ENCODE measurements at regions not wholly inside any gene's neighbourhood (a gene's known extent, or its start where the extent isn't known, plus 50 kb on each side); places are given as distances from the start of the nearest gene placed in this dataset.

DNA sequence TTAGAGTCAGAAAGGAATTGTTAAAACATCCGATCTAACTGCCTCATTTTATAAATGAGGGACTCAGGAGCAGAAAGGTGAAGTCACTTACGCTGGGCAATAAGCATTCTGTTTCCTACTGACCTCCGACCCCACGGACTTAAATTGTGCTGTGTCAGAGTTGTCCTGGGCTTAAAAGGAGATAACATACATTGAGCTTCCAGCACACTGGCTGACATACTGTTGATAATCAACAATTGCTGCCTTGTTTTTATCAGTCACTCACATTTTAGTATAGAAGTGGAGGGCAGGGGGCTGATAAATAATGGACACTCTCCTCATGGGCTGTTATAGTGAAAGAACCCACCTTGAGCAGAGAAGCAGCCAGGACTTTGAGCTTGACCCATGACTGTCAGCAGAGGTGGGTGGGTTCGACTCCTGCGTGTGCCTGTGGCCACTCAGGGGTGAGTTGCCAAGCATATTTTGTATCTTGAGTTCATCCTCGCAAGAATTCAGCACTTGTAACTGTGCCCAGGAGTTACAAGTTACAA is 166.5 kb upstream of the JARID2 start:
- H3K27ac ChIP-seq (ENCODE audit: low read depth, low read length) = no peak overlapping the region
- no peaks in the 10 kb centered on the region for H3K9me2 ChIP-seq (replicated peaks; ENCODE audit: control insufficient read depth, low read length)
- H3K4me3 ChIP-seq (ENCODE audit: low read length) = no peak overlapping the region
- no peaks in the 10 kb centered on the region for H3K27me3 ChIP-seq (ENCODE audit: control insufficient read depth, low read length)
- no peaks in the 10 kb centered on the region for H3K79me2 ChIP-seq (ENCODE audit: control insufficient read depth, low read length)
- H4K20me1 ChIP-seq (ENCODE audit: control insufficient read depth, insufficient read depth, low read depth, low read length) = no peaks in the 10 kb centered on the region
- no peak overlapping the region for H3K4me2 ChIP-seq (ENCODE audit: low read length)
- no peaks in the 10 kb centered on the region for H3K9me3 ChIP-seq (ENCODE audit: control insufficient read depth, insufficient read depth, low read length)
- TF ChIP-seq, protein P1, sequence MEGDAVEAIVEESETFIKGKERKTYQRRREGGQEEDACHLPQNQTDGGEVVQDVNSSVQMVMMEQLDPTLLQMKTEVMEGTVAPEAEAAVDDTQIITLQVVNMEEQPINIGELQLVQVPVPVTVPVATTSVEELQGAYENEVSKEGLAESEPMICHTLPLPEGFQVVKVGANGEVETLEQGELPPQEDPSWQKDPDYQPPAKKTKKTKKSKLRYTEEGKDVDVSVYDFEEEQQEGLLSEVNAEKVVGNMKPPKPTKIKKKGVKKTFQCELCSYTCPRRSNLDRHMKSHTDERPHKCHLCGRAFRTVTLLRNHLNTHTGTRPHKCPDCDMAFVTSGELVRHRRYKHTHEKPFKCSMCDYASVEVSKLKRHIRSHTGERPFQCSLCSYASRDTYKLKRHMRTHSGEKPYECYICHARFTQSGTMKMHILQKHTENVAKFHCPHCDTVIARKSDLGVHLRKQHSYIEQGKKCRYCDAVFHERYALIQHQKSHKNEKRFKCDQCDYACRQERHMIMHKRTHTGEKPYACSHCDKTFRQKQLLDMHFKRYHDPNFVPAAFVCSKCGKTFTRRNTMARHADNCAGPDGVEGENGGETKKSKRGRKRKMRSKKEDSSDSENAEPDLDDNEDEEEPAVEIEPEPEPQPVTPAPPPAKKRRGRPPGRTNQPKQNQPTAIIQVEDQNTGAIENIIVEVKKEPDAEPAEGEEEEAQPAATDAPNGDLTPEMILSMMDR (IDR thresholded peaks at IDR 0.05; ENCODE audit: low read depth, low read length, poor library complexity, severe bottlenecking) = no peak
- no peak for TF ChIP-seq EZH2phosphoT487 (IDR thresholded peaks at IDR 0.05; ENCODE audit: borderline replicate concordance, low read length)
- H3F3A ChIP-seq (ENCODE audit: control insufficient read depth, insufficient read depth) = no peaks in the 10 kb centered on the region
- H3K4me1 ChIP-seq (ENCODE audit: control insufficient read depth, low read length) = no peaks in the 10 kb centered on the region
- H3K36me3 ChIP-seq (ENCODE audit: control insufficient read depth, low read length) = no peaks in the 10 kb centered on the region

DNA sequence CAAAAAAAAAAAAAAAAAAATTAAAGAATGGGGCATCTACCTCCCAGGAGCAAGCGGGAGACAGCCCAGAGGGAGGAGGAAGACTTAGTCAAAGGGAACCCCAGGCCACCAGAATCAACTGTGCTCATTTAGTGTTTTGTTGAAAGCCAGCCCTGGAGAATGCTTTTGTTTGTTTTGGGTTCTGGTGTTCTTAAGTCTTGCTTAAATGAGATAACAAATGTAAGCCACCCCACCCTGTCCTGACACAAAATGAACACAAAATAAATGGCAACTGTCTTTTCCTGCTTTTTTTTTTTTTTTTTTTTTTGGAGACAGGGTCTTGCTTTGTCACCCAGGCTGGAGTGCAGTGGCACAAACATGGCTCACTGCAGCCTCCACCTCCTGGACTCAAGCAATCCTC is 165.0 kb upstream of the JARID2 start:
- no peak overlapping the region for H3K4me2 ChIP-seq (ENCODE audit: low read length)
- TF ChIP-seq, protein P1 (IDR thresholded peaks at IDR 0.05; ENCODE audit: low read depth, low read length, poor library complexity, severe bottlenecking) = no peak
- no peak for TF ChIP-seq EZH2phosphoT487 (IDR thresholded peaks at IDR 0.05; ENCODE audit: borderline replicate concordance, low read length)
- no peak overlapping the region for H3K4me3 ChIP-seq (ENCODE audit: low read length)
- H3K4me1 ChIP-seq (ENCODE audit: control insufficient read depth, low read length) = no peaks in the 10 kb centered on the region
- H3K79me2 ChIP-seq (ENCODE audit: control insufficient read depth, low read length) = no peaks in the 10 kb centered on the region
- H3K36me3 ChIP-seq (ENCODE audit: control insufficient read depth, low read length) = no peaks in the 10 kb centered on the region
- H3K27ac ChIP-seq (ENCODE audit: low read depth, low read length) = no peak overlapping the region
- no peaks in the 10 kb centered on the region for H4K20me1 ChIP-seq (ENCODE audit: control insufficient read depth, insufficient read depth, low read depth, low read length)
- no peaks in the 10 kb centered on the region for H3K9me2 ChIP-seq (replicated peaks; ENCODE audit: control insufficient read depth, low read length)
- no peaks in the 10 kb centered on the region for H3K9me3 ChIP-seq (ENCODE audit: control insufficient read depth, insufficient read depth, low read length)
- no peaks in the 10 kb centered on the region for H3K27me3 ChIP-seq (ENCODE audit: control insufficient read depth, low read length)
- H3F3A ChIP-seq (ENCODE audit: control insufficient read depth, insufficient read depth) = no peaks in the 10 kb centered on the region

DNA sequence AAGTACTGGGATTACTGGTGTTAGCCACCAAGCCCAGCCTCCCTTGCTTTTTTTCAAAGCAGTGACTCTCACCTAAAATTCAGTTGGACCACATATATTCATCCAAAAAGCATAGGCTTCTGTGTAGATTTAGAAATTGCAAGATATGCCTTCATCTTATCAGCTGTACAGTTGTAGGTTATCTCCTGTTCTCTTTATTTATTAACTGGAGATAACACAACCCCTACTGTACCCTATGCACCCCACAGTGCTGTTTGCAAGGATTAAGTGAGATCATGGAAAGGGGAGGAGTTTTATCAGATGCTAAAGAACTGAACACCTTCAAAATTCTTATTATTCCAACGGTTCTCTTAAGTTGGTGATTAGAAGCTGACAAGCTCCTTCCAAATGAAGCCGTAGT is 164.4 kb upstream of the JARID2 start:
- Histone ChIP-seq H3K4me2 (ENCODE audit: low read length) (no peak overlapping the region), H3K79me2 (ENCODE audit: control insufficient read depth, low read length) (no peaks in the 10 kb centered on the region), H3K9me3 (ENCODE audit: control insufficient read depth, insufficient read depth, low read length) (no peaks in the 10 kb centered on the region), H3K9me2 (replicated peaks; ENCODE audit: control insufficient read depth, low read length) (no peaks in the 10 kb centered on the region), H3K36me3 (ENCODE audit: control insufficient read depth, low read length) (no peaks in the 10 kb centered on the region), H3K4me1 (ENCODE audit: control insufficient read depth, low read length) (peaks cover under 1% of the 10 kb centered on the region; the same call in 1 of the 2 replicates), H4K20me1 (ENCODE audit: control insufficient read depth, insufficient read depth, low read depth, low read length) (no peaks in the 10 kb centered on the region), H3K4me3 (ENCODE audit: low read length) (no peak overlapping the region), H3K27ac (ENCODE audit: low read depth, low read length) (no peak overlapping the region), H3F3A (ENCODE audit: control insufficient read depth, insufficient read depth) (no peaks in the 10 kb centered on the region), H3K27me3 (ENCODE audit: control insufficient read depth, low read length) (no peaks in the 10 kb centered on the region)
- TF ChIP-seq, protein P1 (IDR thresholded peaks at IDR 0.05; ENCODE audit: low read depth, low read length, poor library complexity, severe bottlenecking) = no peak
- no peak for TF ChIP-seq EZH2phosphoT487 (IDR thresholded peaks at IDR 0.05; ENCODE audit: borderline replicate concordance, low read length)
